Neural progenitor cell (in vitro differentiated cells): ENCODE measurements at regions not wholly inside any gene's neighbourhood (a gene's known extent, or its start where the extent isn't known, plus 50 kb on each side); places are given as distances from the start of the nearest gene placed in this dataset.

Experiments used
- EZH2phosphoT487 ChIP-seq: fragments of 200-600 bp; sonication (generic); IDR thresholded peaks from 2 replicates; pipeline ENCODE4 v1.6.1; 2017; ENCODE audit warnings: antibody characterized with exemption
- TF ChIP-seq, protein P1 (sequence below): fragments of 200-600 bp; sonication (generic); IDR thresholded peaks from 2 replicates; pipeline ENCODE4 v1.5.1; 2017; ENCODE audit warnings: antibody characterized with exemption, mild to moderate bottlenecking

DNA sequence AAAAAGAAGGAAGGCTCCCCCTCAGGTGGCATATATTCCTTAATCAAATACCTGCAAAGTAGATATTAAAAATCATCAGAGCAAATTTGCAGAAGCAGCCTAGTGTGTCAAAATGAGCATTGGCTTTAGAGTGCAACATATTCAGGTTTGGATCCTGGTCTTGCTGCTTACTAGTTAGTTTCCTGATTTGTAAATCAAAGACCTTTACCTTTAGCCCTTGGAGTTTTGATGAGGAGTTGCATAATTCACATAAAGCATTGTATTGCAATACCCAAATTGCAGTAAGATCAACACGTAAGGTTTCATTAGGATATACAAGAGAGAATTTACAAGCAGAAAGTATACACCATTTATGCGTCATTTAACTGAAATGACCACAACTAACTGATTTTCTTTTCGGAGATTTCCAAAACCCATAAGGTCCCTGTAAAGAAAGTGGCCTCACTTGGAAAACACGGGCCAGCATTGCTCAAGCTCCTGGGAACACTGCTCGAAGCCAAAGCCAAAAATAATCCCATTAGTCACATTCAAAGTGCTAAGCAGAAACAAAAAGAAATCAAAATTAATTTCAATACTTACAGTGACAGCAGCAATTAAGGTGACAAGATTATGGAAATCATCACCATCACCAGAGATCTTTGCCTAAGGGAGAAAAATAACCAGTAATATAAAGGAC lies 415.9 kb upstream of the ERCC4 start:
- TF ChIP-seq, protein P1, sequence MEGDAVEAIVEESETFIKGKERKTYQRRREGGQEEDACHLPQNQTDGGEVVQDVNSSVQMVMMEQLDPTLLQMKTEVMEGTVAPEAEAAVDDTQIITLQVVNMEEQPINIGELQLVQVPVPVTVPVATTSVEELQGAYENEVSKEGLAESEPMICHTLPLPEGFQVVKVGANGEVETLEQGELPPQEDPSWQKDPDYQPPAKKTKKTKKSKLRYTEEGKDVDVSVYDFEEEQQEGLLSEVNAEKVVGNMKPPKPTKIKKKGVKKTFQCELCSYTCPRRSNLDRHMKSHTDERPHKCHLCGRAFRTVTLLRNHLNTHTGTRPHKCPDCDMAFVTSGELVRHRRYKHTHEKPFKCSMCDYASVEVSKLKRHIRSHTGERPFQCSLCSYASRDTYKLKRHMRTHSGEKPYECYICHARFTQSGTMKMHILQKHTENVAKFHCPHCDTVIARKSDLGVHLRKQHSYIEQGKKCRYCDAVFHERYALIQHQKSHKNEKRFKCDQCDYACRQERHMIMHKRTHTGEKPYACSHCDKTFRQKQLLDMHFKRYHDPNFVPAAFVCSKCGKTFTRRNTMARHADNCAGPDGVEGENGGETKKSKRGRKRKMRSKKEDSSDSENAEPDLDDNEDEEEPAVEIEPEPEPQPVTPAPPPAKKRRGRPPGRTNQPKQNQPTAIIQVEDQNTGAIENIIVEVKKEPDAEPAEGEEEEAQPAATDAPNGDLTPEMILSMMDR, result no peak
- no peak for TF ChIP-seq EZH2phosphoT487
